ENCODE measurements at regions not wholly inside any gene's neighbourhood (a gene's known extent, or its start where the extent isn't known, plus 50 kb on each side); places are given as distances from the start of the nearest gene placed in this dataset.

DNA sequence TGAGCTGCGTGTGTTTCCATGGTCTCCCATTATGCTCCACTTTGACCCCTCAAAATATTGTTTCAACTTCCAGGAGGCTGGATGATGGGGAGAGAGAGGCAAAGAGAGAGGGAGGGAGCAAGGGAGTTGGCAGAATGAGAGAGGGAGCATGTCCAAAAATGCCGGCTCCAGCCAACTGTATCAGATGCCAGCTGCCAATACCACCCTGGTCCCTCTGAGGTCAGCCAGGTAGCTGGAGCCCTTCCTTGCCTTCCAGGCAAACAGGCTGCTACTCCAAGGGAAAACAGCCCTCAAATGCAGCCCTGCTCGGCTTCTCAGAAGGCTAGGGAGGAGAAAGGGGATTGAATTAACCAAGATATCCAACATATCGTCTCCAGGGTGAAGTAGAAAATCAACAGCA, 440.0 kb downstream of the TSHZ3 start:
- no peak for DNase-seq (ENCODE audit: low read depth in 2 of 2, low spot score in 1 of 2)

DNA sequence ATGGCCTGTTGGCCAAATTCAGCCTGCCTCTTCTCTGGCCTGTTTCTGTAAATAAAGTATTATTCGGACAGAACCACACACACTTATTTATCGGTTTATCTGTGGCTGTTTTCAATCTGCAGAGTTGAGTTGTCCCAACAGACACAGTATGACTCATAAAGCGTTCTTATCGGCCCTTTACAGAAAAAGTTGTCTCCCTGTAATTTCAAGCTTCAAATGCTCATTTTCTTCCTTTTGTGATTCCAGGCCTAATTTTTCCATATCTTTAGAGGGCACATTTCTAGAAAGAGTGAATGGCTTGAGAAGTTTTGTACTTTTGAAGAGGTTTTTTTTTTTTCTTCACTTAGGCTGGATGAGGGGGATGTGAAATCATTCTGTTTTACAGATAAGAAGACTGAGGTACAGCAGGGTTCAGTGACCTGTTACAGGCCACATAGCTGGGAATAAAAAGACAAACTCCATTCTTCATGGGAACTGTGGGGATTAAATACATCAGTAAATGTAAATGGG, 440.9 kb downstream of the TSHZ3 start:
- no peak for DNase-seq (ENCODE audit: low read depth in 2 of 2, low spot score in 1 of 2)

DNA sequence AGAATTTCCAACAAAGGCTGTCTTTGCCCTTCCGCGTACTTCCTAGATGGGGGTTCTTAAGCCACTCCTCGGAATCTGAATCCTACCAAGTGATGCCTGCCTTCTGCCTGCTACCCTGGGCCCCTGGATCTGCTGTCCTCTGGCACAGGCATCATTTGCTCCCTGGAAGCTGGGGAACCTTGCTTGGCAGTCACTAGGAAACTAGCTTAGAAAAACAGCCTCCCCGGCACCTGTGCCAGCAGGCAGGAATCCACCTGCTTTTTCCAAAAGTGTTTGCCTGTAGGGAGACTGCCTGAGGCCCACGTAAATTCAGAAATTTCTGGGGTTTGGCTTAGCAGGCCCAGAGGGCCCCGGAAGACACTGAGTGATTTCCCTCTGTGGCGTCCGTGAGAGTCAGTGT, 442.4 kb downstream of the TSHZ3 start:
- DNase-seq (ENCODE audit: low read depth in 2 of 2, low spot score in 1 of 2): no peak

DNA sequence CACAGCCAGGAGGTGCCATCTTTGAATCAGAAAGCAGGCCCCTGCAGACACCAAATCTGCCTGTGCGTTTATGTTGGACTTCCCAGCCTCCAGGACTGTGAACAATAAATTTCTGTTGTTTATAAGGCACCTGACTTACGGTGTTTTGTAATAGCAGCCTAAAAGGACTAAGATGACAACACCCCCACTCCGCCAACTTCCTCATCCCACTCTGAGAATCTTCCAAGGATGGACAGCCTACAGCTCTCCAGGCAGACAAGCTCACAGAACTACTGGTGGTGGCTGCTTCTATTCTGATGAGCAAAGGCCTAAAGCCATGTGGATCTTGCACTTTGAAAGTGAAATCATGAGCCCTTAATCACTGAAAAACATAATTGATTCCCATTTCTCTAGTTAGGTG, 449.2 kb downstream of the TSHZ3 start:
- DNase-seq (ENCODE audit: low read depth in 2 of 2, low spot score in 1 of 2): no peak

DNA sequence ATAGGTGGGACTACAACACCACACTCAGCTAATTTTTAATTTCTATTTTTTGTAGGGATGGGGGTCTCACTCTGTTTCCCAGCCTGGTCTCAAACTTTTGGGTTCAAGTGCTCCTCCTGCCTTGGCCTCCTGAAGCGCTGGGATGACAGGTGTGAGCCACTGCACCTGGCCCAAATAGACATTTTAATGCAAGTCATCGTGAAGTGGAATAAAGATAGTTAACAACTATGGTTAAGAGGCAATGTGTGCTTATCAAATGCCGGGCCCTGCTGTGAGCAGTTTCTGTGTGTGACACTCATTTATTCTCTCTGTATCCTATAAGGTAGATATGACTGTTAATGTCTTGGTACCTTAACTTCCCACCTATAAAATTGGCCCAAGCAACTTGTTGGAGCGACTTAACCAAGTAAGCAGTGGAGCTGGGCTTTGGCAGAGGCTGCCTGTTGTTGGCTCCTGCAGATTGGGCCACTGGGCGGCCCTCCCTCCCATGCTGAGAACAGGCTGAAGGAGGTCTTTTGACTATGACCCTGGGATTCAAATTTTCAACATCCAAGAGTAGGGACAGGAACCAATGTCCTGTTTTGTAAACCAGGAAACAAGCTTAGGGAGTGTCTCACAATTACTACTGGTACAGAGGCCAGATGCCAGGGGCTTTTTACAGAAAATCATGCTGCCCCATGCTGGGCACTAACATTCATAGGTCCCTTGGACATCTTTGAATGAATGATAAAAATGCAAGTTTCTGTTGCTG, 450.7 kb downstream of the TSHZ3 start:
- DNase-seq (ENCODE audit: low read depth in 2 of 2, low spot score in 1 of 2): no peak

DNA sequence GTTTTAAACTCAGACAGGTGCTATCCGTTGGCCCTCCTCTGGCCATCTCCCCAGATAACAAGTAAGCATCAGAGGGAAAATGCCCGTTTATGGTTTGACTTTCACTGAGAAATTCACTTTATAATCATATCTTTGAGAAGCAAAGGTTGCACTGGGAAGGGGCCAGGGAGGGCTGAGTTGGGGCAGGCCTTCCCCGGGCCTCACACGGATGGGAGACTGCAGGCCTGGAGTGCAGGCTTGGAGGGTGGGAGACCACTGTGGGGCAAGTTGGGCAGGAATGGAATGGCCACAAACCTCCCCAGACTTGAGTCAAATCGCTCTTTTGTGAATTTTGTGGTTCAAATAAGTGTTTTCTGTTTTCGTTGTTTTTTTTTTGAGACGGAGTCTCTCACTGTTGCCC, 451.7 kb downstream of the TSHZ3 start:
- no peak for DNase-seq (ENCODE audit: low read depth in 2 of 2, low spot score in 1 of 2)

DNA sequence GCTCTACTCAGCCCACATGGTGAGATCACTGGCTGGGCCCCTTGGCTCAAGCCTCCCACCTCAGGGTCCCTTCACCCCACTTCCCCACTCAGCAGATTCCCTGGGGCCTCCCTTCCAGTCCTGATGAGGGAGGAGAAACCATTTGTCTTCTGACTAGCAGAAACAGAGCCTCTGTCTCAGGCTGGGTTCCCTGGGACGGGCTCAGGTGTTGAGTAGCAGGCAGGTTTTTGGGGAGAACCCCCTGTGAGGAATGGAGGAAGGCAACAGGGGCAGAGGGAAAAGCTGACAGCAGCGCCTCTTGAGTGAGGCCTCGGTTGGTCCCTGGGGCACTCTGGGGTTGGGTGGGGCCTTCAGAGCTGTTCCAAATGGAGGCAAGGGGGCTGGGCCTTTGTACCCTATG, 452.2 kb downstream of the TSHZ3 start:
- no peak for DNase-seq (ENCODE audit: low read depth in 2 of 2, low spot score in 1 of 2)

DNA sequence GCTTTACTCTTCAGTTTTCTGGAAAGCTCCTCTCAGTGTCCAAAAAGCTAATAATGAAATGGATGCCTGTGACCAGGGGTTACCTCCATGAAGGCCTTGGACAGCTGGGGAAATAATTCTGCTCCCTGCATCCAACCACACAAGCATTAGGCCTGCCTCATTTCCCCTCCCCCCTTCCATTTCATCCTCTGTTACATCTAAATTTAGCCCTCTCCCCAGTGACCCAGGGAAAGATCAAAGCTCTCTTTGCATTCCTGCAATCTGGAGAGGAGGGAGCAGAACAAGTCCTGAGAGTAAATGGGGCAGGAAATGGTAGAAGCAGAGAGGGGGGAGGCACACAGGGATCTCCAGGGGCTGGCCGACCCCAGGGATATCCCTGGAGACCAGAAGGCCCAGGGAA, 452.7 kb downstream of the TSHZ3 start:
- no peak for DNase-seq (ENCODE audit: low read depth in 2 of 2, low spot score in 1 of 2)

DNA sequence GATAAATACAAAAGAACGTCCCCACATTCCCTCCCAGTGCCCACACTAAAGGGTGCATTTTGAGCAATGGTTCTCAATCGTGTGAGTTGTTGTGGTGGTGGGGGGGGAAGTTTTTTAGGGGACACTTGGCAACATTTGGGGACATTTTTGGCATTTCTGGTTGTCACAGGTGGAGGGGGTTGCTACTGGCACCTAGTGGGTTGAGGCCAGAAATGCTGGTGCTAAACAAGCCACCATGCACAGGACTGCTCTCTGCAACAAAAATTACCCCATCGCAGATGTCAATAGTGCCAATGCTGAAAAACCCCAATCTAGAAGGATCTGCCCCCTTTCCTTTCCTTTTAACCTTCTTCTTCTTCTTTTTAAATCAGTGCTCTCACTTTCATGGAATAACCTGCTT, 453.3 kb downstream of the TSHZ3 start:
- no peak for DNase-seq (ENCODE audit: low read depth in 2 of 2, low spot score in 1 of 2)

DNA sequence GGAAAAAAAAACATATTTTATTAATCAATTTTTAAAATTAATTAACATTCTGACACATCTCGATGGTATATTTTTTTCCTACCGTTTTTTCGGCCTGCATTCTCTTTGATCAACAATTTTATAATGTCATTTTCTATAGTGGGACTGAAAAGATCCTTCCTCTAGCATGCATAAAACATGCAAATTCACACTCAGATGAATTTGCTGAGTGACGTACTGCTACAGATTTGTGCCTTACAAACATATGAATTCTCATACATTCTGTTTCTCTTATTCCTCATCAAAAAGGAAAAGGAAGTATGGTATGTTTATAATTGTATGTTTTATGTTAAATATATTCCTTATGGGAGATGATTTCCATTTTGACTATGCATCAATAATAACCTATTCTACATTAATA, 458.2 kb downstream of the TSHZ3 start:
- no peak for DNase-seq (ENCODE audit: low read depth in 2 of 2, low spot score in 1 of 2)

DNA sequence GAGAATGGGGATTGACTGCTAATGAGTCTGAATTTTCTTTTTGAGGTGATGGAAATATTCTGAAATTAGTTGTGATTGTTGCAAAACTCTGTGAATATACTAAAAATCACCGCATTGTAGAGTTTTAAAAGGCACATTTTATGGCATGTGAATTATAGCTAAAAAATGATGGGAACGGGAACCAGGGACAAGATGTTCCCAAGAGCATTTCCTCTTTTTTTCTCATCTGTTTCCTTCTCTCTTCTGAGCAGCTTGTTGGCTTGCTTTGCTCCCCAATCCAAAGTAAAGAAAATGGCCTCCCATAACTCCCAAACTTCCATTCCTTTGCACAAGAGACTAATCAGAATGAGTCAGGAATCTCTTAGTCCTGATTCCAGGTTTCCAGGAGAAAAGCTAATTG, 459.2 kb downstream of the TSHZ3 start:
- DNase-seq (ENCODE audit: low read depth in 2 of 2, low spot score in 1 of 2): no peak

DNA sequence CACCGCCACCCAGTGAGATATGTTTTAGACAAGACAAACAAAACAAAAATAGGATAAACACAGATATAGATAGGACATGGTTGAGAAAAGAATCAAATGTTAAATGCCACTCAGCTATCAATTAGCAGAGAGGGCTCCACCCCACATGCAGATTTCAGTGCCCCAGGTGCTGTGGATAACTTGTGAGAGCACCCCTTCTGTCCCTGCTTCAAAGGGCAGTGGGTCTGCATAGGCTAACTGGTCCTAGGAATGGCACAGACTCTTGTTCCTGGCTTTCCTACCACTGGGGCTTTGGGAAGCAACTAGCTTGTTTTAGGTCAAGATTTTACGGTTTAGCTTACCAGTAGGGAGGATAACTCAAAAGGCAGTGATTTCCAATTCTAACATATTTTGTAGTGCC, 460.3 kb downstream of the TSHZ3 start:
- DNase-seq (ENCODE audit: low read depth in 2 of 2, low spot score in 1 of 2): no peak

DNA sequence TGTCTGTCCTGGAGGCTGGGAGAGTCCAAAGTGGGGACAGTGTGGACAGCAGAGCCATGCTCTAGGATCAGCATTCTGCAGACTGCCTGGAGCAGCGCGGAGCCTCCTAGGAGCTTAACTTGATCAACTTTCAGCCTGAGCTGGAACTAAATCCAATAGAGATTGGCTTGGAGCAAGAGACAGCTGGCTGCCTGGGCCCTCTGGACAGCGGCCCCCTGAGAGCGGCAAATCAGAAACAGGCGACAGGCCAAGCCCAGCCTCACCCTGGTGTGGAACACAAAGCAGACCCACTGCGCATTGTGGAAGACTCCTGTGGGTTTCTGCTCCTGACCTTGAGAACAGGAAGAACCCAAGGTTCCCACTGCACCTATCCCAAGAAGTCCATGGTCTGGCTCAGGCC, 462.2 kb downstream of the TSHZ3 start:
- DNase-seq (ENCODE audit: low read depth in 2 of 2, low spot score in 1 of 2): no peak

DNA sequence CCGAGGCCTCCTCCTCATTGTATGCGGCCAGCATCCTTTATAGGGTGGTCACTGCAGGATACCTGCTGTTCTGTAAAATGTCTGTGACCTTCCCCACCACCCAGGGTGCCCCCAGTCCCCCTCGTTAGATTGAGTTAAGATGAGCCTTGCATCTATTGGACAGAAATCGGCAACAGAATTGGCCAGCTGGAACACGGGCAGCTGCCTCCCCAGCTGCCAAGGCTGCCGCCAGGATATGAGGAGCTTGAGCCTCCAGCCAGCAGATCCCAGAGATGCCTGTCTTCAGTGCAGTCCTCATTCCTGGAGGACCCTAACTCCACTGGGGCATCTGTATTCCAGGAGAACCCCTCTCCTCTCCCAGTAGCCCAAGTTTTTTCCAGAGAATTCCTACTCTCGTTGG, 463.0 kb downstream of the TSHZ3 start:
- DNase-seq (ENCODE audit: low read depth in 2 of 2, low spot score in 1 of 2): no peak

DNA sequence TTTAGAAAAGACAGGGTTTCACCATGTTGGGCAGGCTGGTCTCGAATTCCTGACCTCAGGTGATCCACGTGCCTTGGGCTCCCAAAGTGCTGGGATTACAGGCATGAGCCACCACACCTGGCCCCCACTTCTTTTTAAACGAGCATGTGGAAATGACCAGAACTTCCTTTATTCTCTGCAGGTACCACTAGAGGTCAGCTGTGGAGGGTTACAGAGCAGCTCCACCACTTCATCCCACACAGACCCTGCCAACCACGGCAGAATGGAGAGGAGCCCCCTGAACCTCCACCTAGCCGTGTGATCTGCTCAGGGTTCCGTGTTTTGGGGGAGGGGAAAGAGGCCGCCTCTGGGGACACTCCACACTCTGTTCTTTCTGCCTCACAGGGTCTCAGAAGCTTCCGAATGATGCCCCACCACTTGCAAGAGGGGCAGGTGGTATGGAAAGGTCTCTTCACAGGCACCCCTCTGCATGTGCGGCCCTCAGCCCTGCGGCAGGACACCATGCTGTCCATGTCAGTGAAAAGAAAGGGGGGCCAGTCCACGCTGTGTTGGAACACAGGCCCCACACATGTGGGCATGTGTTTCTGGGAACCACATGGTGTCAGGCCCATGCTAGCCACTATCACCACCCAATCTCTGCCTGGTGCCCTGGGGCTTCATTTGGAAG, 465.0 kb downstream of the TSHZ3 start:
- DNase-seq (ENCODE audit: low read depth in 2 of 2, low spot score in 1 of 2): no peak

DNA sequence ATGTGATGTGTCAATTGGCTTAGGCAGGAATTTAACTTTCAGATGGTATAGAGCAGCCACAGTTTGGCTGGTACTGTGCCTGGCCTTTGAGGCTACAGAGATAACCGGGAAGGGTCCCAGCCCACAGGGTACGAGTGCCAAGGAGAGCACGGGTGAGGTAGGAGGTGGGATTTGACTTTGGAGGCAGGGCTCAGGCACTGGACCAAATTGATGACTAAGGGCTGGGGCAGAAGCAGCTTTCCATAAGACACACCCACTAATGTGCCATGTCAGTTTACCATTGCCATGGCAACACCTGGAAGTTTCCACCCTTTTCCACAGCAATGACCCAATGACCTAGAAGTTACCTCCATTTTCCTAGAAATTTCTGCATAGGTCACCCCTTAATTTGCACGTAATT, 466.2 kb downstream of the TSHZ3 start:
- no peak for DNase-seq (ENCODE audit: low read depth in 2 of 2, low spot score in 1 of 2)

DNA sequence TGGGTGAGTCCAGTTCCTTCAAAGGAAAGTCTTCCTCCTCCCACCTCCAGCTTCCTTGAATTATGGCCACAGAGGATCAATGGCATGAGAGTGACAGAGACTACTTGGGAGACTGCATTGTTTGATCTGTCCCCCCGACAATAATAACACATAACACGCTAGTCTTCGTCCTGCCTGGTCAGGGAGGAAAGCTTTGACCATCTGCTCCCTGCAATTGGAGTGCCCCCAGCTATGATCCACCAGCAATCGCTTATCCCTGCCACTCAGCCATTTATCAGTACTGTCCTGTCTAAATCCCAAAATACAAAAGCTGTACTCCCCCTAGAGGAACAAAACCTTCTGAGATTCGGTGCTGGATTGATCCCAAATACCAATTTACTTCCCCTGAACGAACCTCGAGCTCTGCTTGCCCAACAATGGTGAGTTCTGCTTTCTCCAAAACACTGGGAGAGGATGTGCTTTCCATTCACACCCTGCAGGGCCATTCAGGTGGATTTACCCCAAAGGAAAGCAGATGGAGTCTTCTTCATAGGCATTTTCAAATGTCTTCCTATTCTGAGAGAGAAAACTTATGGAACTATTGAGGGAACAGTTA, 466.7 kb downstream of the TSHZ3 start:
- DNase-seq (ENCODE audit: low read depth in 2 of 2, low spot score in 1 of 2): no peak

DNA sequence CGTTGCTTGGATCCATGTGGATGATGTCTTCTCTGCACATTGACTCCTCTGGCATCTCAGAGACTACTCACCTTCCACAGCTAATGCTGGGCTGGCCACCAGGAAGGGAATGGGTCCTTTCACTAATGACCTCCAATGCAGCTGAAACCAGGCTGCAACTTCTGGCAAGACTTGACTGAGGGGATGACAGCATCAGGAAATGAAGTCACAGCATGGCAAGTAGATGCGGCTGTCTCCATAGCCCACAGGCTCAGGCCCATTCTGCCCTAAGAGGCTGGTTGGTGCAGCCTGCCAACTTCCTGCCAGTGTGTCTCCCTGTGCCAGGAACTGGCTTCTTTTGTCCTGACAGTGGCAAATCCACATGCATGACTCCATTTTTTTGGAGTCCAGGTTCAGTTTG, 467.3 kb downstream of the TSHZ3 start:
- no peak for DNase-seq (ENCODE audit: low read depth in 2 of 2, low spot score in 1 of 2)

DNA sequence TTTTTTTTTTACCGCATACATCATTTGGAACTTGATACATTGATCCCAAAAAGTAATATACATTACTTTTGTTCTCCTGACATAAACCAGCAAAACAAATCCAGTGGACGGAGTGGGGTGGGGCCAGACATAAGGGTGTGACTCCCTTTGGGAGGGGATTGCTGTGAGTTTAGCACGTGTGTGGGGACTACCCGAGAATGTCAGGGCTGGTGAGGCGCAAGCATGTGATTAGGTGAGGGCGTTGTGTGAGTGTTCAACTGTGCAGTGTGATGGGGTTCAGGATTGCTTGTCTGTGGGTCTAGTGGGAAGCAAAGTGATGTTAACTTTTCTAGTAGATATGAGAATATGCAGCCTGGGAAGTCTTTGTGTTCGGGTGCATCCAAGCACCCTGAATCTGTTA, 468.0 kb downstream of the TSHZ3 start:
- DNase-seq (ENCODE audit: low read depth in 2 of 2, low spot score in 1 of 2): no peak

DNA sequence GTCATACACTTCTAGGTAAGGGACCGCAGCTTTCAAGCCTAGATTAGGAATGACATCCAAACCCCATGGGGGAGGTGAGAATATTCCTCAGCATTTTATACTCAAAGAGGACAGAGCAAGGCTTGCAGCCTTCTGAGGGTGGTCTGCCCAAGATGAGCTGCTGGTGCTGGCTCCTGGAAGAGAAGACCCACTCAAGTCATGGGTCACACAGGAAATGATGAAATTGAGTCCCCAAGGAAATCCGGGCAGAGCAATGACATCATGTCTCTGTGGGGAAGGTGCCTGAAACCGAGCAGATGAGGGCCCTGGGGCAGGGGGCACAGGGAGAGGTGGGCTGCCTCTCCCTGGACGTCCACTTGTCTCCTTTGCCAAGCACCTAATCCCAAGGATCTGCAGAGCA, 468.7 kb downstream of the TSHZ3 start:
- DNase-seq (ENCODE audit: low read depth in 2 of 2, low spot score in 1 of 2): no peak

DNA sequence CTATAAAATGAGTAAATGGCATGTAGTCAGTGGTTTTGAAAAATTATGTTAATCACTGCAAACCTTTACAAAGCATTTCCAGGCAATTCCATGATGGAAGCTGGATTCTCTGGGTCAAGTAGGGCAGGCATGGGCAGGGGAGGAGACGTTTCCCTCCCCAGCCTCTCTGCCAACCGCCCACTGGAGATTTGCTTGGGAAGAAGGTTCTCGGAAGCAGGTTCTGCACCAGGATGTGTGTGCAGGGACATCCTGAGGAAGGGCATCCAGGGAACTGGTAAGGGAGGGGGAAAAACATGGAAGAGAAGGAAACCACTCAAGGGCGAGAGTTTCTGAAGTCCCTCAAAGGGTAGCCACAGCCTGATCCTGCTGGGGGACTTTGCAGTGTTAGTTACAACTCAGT, 469.1 kb downstream of the TSHZ3 start:
- no peak for DNase-seq (ENCODE audit: low read depth in 2 of 2, low spot score in 1 of 2)

DNA sequence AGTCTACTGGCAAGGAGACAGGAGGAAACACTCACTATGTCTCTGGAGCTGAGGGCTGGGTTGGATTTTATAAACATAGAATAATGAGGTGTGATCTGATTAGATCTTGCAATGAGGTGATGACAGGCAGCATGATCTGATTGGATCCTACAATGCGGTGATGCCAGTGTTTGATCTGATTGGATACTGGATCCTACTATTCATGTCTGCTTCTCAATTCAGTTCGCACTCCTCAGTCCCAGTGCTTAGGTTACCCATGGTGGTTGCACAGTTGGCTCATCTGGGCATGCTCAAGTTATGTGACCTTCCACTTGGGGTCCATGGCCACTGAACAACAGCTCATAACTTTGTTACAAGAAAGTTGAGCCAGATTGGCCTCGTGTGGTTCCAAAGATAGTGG, 469.5 kb downstream of the TSHZ3 start:
- no peak for DNase-seq (ENCODE audit: low read depth in 2 of 2, low spot score in 1 of 2)

DNA sequence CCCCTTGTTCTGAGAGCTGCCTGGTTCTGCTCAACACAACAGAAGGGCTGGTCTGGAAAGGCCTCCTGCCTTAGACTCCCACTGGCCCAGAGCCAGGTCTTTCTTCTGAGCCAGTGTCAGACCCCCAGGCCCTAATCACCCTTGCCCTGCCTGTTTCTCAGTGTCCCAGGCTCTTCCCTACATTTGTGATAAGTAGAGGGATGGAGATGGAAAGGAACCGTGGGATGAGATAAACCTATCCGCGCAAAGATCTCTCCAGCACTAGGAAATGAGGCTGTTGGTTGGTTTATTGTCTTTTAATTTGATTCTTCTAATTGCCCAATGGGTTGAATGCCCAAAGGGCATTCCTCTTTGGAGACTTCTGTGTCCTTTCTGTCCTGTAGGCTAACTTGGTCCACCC, 470.0 kb downstream of the TSHZ3 start:
- no peak for DNase-seq (ENCODE audit: low read depth in 2 of 2, low spot score in 1 of 2)
